ENCODE measurements at regions not wholly inside any gene's neighbourhood (a gene's known extent, or its start where the extent isn't known, plus 50 kb on each side); places are given as distances from the start of the nearest gene placed in this dataset.

DNA sequence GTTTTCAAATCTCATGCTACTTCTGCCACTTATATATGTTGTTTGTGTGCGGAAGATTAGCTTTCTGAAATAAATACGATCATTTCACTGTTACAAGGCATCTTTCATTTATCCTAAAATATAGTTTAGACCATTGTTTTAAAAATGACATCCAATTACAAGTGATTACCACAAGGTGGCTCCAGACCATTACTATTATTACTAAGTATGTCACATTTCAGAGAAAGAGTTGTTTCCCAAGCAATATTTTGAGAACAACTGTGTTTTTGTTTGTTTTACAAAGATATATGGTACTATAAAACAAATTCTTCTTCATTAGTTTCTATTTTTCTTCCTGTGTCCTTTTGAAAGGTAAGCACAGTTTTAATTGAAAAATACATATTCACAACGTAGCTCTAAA is 136.0 kb upstream of the RAP2B start:
- no peak overlapping the region for H3K4me3 ChIP-seq (ENCODE audit: low read depth, low read length)
- no peak overlapping the region for H3K9ac ChIP-seq (ENCODE audit: low read length)
- no peak overlapping the region for H3K27ac ChIP-seq (ENCODE audit: low read depth, low read length)
- no peaks in the 10 kb centered on the region for H3K36me3 ChIP-seq (ENCODE audit: control insufficient read depth, insufficient read depth, low read length)
- no peaks in the 10 kb centered on the region for H3K27me3 ChIP-seq (ENCODE audit: control insufficient read depth, insufficient read depth, low read length)
- H3K9me3 ChIP-seq (ENCODE audit: control insufficient read depth, insufficient read depth, low read depth, low read length), result no peaks in the 10 kb centered on the region
- no peaks in the 10 kb centered on the region for H3K4me1 ChIP-seq (ENCODE audit: control insufficient read depth, insufficient read depth, low read length)

DNA sequence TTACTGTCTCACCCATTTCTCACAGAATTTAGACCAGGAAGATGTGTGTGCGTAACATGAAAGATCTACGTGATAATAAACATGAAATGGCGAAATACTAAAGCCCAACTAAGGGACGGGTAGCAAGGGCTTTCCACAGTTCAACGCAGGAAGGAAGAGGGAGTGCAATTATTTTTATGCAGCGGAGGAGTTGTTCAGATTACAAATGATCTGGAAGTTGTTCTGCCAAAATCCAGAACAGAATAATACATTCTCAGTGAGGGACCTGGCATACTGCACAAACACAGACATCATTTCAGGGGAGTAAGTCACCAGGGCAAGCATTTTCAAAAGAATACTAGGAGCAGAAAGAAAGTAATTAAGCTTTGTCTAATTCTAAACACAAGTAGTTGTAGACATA is 133.6 kb upstream of the RAP2B start:
- no peak overlapping the region for H3K4me3 ChIP-seq (ENCODE audit: low read depth, low read length)
- no peak overlapping the region for H3K9ac ChIP-seq (ENCODE audit: low read length)
- H3K4me1 ChIP-seq (ENCODE audit: control insufficient read depth, insufficient read depth, low read length), result no peaks in the 10 kb centered on the region
- H3K27ac ChIP-seq (ENCODE audit: low read depth, low read length), result no peak overlapping the region
- no peaks in the 10 kb centered on the region for H3K9me3 ChIP-seq (ENCODE audit: control insufficient read depth, insufficient read depth, low read depth, low read length)
- H3K27me3 ChIP-seq (ENCODE audit: control insufficient read depth, insufficient read depth, low read length), result no peaks in the 10 kb centered on the region
- H3K36me3 ChIP-seq (ENCODE audit: control insufficient read depth, insufficient read depth, low read length), result no peaks in the 10 kb centered on the region

DNA sequence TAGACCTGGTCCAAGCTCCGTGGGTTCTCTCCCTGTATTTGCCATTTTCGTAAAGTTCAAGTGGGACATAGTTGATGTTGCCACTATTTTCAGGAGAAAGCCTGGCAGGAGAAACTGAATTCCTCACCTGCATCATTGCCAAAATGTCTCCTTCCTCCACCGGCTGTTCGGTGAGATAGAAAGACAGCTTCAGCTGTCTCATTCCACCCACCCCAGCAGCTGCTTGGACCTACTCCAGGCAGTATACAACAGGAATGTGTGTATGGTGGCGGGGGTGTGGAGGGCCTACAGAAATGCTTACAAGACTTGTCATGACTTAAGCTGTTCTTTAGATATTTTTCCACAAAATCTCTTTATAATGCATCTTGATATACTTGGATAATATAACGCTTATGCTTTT is 132.7 kb upstream of the RAP2B start:
- H3K36me3 ChIP-seq (ENCODE audit: control insufficient read depth, insufficient read depth, low read length), result no peaks in the 10 kb centered on the region
- H3K4me3 ChIP-seq (ENCODE audit: low read depth, low read length), result no peak overlapping the region
- H3K27me3 ChIP-seq (ENCODE audit: control insufficient read depth, insufficient read depth, low read length), result no peaks in the 10 kb centered on the region
- H3K9me3 ChIP-seq (ENCODE audit: control insufficient read depth, insufficient read depth, low read depth, low read length), result no peaks in the 10 kb centered on the region
- H3K27ac ChIP-seq (ENCODE audit: low read depth, low read length), result no peak overlapping the region
- H3K4me1 ChIP-seq (ENCODE audit: control insufficient read depth, insufficient read depth, low read length), result no peaks in the 10 kb centered on the region
- H3K9ac ChIP-seq (ENCODE audit: low read length), result no peak overlapping the region

DNA sequence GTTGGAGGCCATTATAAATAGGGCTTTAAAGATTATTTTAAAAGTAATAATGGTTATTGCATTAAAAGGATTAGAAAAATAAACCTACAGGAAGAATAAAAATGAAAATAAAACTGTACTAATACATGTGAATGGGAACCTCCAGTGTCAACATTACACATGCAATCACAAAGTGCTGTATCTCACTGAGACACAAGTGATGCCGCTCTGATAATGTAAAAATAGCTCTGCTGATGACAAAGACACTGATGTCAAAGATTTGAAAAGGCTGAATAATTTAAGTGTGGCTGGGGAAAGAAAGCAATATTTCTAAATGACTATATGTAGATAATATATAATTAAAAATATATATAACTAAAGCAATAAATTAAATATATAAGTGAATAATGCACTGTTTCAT is 129.1 kb upstream of the RAP2B start:
- no peaks in the 10 kb centered on the region for H3K27me3 ChIP-seq (ENCODE audit: control insufficient read depth, insufficient read depth, low read length)
- no peaks in the 10 kb centered on the region for H3K36me3 ChIP-seq (ENCODE audit: control insufficient read depth, insufficient read depth, low read length)
- H3K27ac ChIP-seq (ENCODE audit: low read depth, low read length), result no peak overlapping the region
- no peaks in the 10 kb centered on the region for H3K4me1 ChIP-seq (ENCODE audit: control insufficient read depth, insufficient read depth, low read length)
- no peak overlapping the region for H3K4me3 ChIP-seq (ENCODE audit: low read depth, low read length)
- no peak overlapping the region for H3K9ac ChIP-seq (ENCODE audit: low read length)
- no peaks in the 10 kb centered on the region for H3K9me3 ChIP-seq (ENCODE audit: control insufficient read depth, insufficient read depth, low read depth, low read length)

DNA sequence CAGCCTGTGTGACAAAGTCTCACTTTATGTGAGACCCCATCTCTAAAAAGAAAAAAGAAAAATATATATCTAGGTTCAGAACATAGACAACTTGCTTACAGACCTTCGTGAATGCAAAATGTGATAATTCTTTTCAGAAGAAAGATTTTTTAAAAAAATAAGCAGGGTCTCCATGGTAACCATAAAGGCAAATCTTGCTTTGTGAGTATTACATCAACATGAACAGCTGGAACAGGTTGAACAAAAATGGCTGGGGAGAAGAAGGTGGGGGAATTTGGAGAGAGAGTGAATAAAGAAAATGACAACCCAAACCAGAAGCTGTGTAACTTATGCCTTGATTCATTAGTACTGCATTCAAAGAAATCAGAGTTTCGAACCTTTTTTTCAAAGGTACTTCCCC is 125.2 kb upstream of the RAP2B start:
- no peaks in the 10 kb centered on the region for H3K9me3 ChIP-seq (ENCODE audit: control insufficient read depth, insufficient read depth, low read depth, low read length)
- no peak overlapping the region for H3K9ac ChIP-seq (ENCODE audit: low read length)
- H3K27me3 ChIP-seq (ENCODE audit: control insufficient read depth, insufficient read depth, low read length), result no peaks in the 10 kb centered on the region
- no peaks in the 10 kb centered on the region for H3K4me1 ChIP-seq (ENCODE audit: control insufficient read depth, insufficient read depth, low read length)
- H3K27ac ChIP-seq (ENCODE audit: low read depth, low read length), result no peak overlapping the region
- no peaks in the 10 kb centered on the region for H3K36me3 ChIP-seq (ENCODE audit: control insufficient read depth, insufficient read depth, low read length)
- H3K4me3 ChIP-seq (ENCODE audit: low read depth, low read length), result no peak overlapping the region

DNA sequence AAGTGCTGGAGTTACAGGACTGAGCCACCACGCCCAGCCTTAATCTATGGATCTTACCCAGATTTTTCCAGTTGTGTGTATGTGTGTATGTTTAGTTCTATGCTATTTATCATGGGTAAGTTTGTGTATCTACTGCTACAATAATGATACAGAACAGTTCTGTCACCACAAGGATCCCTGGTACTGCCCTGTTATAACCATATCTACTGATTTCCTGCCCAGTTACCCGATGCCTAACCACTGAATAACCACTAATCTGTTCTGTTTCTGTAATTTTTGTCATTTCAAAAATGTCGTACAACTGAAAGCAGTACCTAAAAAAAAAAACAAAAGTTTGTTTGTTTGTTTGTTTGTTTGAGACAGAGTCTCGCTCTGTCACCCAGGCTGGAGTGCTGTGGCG is 123.7 kb upstream of the RAP2B start:
- no peaks in the 10 kb centered on the region for H3K36me3 ChIP-seq (ENCODE audit: control insufficient read depth, insufficient read depth, low read length)
- H3K4me3 ChIP-seq (ENCODE audit: low read depth, low read length), result no peak overlapping the region
- no peaks in the 10 kb centered on the region for H3K9me3 ChIP-seq (ENCODE audit: control insufficient read depth, insufficient read depth, low read depth, low read length)
- no peak overlapping the region for H3K27ac ChIP-seq (ENCODE audit: low read depth, low read length)
- H3K27me3 ChIP-seq (ENCODE audit: control insufficient read depth, insufficient read depth, low read length), result no peaks in the 10 kb centered on the region
- no peaks in the 10 kb centered on the region for H3K4me1 ChIP-seq (ENCODE audit: control insufficient read depth, insufficient read depth, low read length)
- H3K9ac ChIP-seq (ENCODE audit: low read length), result no peak overlapping the region

DNA sequence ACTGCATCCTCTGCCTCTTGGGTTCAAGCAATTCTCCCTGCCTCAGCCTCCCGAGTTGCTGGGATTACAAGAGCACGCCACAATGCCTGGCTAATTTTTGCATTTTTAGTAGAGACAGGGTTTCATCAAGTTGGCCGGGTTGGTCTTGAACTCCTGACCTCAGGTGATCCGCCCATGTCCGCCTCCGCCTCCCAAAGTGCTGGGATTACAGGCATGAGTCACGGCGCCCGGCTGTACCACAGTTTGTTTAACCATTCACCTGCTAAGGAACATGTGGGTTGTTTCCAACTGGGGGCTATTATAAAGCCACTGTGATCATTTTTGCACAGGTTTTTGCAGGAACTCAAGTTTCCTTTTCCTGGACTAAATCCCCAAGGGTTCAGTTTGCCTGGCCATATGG is 123.2 kb upstream of the RAP2B start:
- Histone ChIP-seq H3K27me3 (ENCODE audit: control insufficient read depth, insufficient read depth, low read length) (no peaks in the 10 kb centered on the region), H3K4me3 (ENCODE audit: low read depth, low read length) (no peak overlapping the region), H3K9ac (ENCODE audit: low read length) (no peak overlapping the region), H3K36me3 (ENCODE audit: control insufficient read depth, insufficient read depth, low read length) (no peaks in the 10 kb centered on the region), H3K4me1 (ENCODE audit: control insufficient read depth, insufficient read depth, low read length) (no peaks in the 10 kb centered on the region), H3K27ac (ENCODE audit: low read depth, low read length) (no peak overlapping the region), H3K9me3 (ENCODE audit: control insufficient read depth, insufficient read depth, low read depth, low read length) (no peaks in the 10 kb centered on the region)

DNA sequence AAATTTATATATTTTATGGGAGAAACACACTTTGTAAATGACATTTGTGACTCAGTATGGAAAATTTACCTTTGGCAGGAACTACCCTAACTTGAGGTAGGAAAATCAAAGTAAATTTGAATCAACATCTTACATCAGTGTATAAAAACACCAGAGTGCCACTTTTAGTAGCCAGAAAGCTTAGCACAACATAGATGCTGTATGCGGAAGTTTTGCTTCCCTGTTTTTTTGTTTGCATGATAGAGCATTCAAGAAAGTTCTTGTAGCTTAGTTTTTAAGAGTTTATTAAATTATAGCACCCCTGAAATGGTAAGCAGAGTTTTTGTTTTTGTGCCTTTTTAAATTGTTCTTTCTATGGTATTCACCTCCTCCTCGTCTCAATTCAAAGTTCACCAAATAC is 120.8 kb upstream of the RAP2B start:
- Histone ChIP-seq H3K9me3 (ENCODE audit: control insufficient read depth, insufficient read depth, low read depth, low read length) (no peaks in the 10 kb centered on the region), H3K27me3 (ENCODE audit: control insufficient read depth, insufficient read depth, low read length) (no peaks in the 10 kb centered on the region), H3K4me1 (ENCODE audit: control insufficient read depth, insufficient read depth, low read length) (no peaks in the 10 kb centered on the region), H3K4me3 (ENCODE audit: low read depth, low read length) (no peak overlapping the region), H3K27ac (ENCODE audit: low read depth, low read length) (no peak overlapping the region), H3K36me3 (ENCODE audit: control insufficient read depth, insufficient read depth, low read length) (no peaks in the 10 kb centered on the region), H3K9ac (ENCODE audit: low read length) (no peak overlapping the region)

DNA sequence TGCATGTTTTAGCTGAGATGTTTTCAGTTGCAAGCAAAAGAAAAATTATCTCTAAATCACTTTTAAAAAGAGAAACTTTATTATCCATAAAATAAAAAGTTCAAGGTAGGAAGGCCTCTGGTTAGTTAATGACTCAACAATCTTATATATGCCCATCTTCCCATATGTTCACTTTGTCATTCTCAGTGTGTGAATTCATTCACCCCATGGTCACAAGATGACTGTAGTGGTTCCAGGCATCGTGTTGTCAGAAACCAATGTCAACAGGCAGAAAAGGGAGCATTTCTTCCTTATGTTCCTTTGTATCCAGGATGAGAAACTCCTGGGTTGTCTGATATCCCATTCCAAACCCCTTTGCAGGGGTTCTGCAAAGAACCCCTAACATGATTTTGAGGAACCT is 119.9 kb upstream of the RAP2B start:
- H3K27ac ChIP-seq (ENCODE audit: low read depth, low read length), result no peak overlapping the region
- no peak overlapping the region for H3K4me3 ChIP-seq (ENCODE audit: low read depth, low read length)

DNA sequence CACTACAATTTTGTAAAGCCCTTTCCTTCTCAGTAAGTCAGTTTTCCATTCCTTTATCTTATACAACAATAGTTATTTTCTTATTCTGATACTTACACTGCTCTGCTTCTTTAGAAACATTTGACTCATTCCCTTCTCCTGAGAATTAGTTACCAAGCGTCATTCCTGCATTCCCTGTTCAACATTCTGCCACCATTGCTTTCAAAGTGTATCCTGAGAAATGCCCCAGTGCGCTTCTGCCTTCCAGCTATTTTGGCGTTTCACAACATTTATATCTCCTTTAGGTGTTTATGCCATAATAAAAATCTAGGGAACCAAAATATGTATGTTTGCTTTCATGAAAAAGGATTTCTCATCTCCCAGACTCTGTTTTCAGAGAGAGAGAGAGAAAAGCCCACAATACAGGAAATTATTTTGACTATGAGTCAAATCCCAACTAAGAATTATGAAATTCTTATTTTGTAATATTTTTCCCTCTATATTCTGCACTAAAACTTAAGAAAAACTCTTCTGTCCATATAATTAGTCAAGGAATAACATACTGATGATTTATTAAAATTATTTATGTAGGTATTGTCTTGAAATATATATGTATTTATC is 118.2 kb upstream of the RAP2B start:
- Histone ChIP-seq H3K36me3 (ENCODE audit: control insufficient read depth, insufficient read depth, low read length) (no peaks in the 10 kb centered on the region), H3K4me3 (ENCODE audit: low read depth, low read length) (no peak overlapping the region), H3K4me1 (ENCODE audit: control insufficient read depth, insufficient read depth, low read length) (no peaks in the 10 kb centered on the region), H3K9ac (ENCODE audit: low read length) (no peak overlapping the region), H3K27me3 (ENCODE audit: control insufficient read depth, insufficient read depth, low read length) (no peaks in the 10 kb centered on the region), H3K27ac (ENCODE audit: low read depth, low read length) (no peak overlapping the region), H3K9me3 (ENCODE audit: control insufficient read depth, insufficient read depth, low read depth, low read length) (no peaks in the 10 kb centered on the region)

More for the DNA sequence above, 119.9 kb upstream of the RAP2B start:
- Histone ChIP-seq H3K4me1 (ENCODE audit: control insufficient read depth, insufficient read depth, low read length) (no peaks in the 10 kb centered on the region), H3K36me3 (ENCODE audit: control insufficient read depth, insufficient read depth, low read length) (no peaks in the 10 kb centered on the region), H3K9me3 (ENCODE audit: control insufficient read depth, insufficient read depth, low read depth, low read length) (no peaks in the 10 kb centered on the region), H3K27me3 (ENCODE audit: control insufficient read depth, insufficient read depth, low read length) (no peaks in the 10 kb centered on the region), H3K9ac (ENCODE audit: low read length) (no peak overlapping the region)

DNA sequence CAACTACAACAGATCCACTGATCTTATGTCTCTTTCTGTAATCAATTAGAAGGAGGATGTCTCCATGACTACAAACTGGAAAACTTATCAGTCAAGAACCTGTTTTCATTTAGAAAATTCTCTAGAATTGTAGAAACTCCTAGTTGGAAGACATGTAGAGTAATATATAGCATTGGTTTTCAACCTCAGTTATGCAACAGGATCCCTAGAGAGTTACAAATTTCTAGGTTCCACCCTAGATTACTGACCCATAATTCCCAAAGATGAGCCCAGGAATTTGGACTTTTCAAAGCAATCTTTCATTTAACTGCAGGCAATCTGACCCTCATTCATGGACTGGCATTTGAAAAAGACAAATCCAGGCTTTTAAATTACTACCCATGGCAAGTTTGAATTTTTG is 116.9 kb upstream of the RAP2B start:
- no peaks in the 10 kb centered on the region for H3K4me1 ChIP-seq (ENCODE audit: control insufficient read depth, insufficient read depth, low read length)
- H3K9me3 ChIP-seq (ENCODE audit: control insufficient read depth, insufficient read depth, low read depth, low read length), result no peaks in the 10 kb centered on the region
- H3K27ac ChIP-seq (ENCODE audit: low read depth, low read length), result no peak overlapping the region
- no peaks in the 10 kb centered on the region for H3K27me3 ChIP-seq (ENCODE audit: control insufficient read depth, insufficient read depth, low read length)
- H3K36me3 ChIP-seq (ENCODE audit: control insufficient read depth, insufficient read depth, low read length), result no peaks in the 10 kb centered on the region
- H3K4me3 ChIP-seq (ENCODE audit: low read depth, low read length), result no peak overlapping the region
- no peak overlapping the region for H3K9ac ChIP-seq (ENCODE audit: low read length)

DNA sequence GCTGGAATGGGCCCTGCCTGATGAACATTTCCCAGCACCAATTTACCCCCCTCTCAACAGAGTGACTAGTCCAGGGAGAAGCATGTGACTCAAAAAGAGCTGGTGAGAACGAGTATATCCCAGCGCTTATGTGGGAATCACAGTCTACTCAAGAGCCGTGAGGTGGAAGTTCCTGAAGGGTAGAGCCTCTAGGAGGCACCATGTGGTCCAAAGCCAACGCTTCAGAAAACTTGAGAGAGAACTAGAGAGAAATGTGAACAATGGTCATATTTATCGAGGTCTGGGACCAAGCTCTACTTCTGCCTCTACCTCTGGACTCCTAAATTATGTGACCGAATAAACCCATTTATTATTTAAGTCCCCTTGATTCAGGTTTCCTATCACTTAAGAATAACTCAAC is 111.0 kb upstream of the RAP2B start:
- Histone ChIP-seq H3K4me1 (ENCODE audit: control insufficient read depth, insufficient read depth, low read length) (no peaks in the 10 kb centered on the region; the same call in 1 of the 2 replicates), H3K27ac (ENCODE audit: low read depth, low read length) (no peak overlapping the region), H3K9ac (ENCODE audit: low read length) (no peak overlapping the region)

More for the DNA sequence above, 111.0 kb upstream of the RAP2B start:
- Histone ChIP-seq H3K27me3 (ENCODE audit: control insufficient read depth, insufficient read depth, low read length) (no peaks in the 10 kb centered on the region), H3K36me3 (ENCODE audit: control insufficient read depth, insufficient read depth, low read length) (no peaks in the 10 kb centered on the region), H3K4me3 (ENCODE audit: low read depth, low read length) (no peak overlapping the region), H3K9me3 (ENCODE audit: control insufficient read depth, insufficient read depth, low read depth, low read length) (no peaks in the 10 kb centered on the region)
